A673 (cell line): ENCODE measurements at regions not wholly inside any gene's neighbourhood (a gene's known extent, or its start where the extent isn't known, plus 50 kb on each side); places are given as distances from the start of the nearest gene placed in this dataset.

Source experiments
- CTCF ChIP-seq: fragments of 300-800, 200-600 bp; sonication (generic); conservative IDR thresholded peaks from 2 replicates; pipeline ENCODE4 v1.5.1; 2017; ENCODE audit warnings: low read depth, mild to moderate bottlenecking, antibody characterized with exemption, low read length, moderate library complexity, mixed read lengths
- EZH2 ChIP-seq: fragments of 200-600 bp; sonication (generic); IDR thresholded peaks from 2 replicates; pipeline ENCODE4 v1.6.1; 2017; ENCODE audit warnings: borderline replicate concordance, low read depth, mild to moderate bottlenecking, mixed read lengths, antibody characterized with exemption, low read length; ENCODE audit not compliant: poor library complexity, severe bottlenecking

DNA sequence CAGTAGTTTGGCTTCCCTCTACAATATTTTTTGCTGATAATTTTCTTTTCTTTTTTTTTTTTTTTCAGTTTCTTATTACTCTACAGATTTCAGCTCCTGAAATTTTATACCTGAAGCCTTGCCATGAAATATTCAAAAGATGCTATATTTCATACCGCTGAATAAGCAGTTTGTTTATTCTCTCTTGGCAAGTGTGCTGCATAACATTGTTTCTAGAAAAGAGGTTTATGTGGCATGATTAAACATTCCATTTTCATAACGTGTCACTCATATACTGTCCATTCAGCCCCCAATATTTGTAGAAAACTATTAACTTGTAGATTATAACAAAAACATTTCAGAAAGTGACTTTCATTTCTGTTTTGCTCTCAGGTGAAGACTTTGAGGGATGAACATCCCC is 174.4 kb upstream of the NOX3 start:
- TF ChIP-seq CTCF (no peak), EZH2 (no peak)
